GM19452 (cell line): ENCODE measurements at regions not wholly inside any gene's neighbourhood (a gene's known extent, or its start where the extent isn't known, plus 50 kb on each side); places are given as distances from the start of the nearest gene placed in this dataset.

Source experiments
- ATAC-seq: cut with Tn5 transposase; IDR thresholded peaks from one replicate; pipeline ENCODE4 v1.9.1; 2021; ENCODE audit not compliant: unreplicated experiment

DNA sequence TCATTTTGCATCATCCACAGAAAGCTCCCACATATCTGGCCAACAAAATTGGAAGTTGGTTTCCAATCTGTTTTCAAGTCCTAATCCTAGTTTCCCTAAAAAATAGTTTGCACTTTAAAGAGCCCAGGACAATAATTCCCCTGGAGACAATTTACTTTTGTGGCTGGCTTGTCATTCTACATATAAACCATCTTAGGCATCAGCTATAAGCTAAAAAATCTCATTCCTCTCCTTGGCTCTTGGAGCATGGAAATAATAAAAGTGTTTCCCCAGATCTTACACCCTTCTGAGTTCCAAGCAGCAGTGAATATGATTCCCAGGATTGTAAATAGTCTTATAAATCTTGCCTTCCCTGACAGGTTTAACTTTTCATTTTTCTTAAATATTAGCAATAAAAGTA lies 89.1 kb upstream of the NUDT4 start:
- ATAC-seq = no peak

DNA sequence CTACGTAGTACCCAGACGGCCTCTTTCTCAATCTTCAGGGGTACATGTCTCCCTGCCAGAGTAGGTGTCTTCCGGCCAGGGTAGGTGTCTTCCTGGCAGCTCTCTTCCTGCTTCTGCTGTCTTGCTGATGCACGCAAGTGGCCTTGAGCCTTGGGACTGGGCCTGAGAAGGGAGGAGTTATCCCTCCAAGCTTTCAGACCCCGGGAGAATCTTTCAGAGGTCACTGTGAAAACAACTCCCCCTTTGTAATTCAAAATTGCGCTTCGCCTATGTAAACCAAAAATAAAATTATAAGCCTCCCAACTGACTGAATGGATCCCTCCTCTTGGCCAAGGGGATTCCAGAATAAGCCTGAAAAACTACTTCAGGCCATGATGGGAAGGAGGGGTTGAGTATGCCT lies 87.3 kb upstream of the NUDT4 start:
- ATAC-seq = no peak

DNA sequence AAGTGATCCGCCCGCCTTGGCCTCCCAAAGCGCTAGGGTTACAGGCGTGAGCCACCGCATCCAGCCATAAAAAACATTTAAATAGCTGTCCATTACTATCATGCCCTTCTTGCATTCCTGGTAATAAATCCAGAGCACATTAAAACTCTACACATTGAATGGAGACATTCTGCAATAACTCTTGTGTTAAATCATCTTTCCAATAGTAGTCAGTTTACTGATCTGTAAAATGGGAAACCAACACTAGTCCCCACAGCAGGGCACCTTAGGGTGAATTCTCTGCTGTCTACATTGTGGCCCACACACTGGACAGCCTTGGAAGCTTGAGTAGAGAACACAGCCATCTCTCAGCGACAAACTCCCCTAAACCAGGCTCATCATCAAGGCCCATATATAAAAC lies 85.5 kb upstream of the NUDT4 start:
- no peak for ATAC-seq

DNA sequence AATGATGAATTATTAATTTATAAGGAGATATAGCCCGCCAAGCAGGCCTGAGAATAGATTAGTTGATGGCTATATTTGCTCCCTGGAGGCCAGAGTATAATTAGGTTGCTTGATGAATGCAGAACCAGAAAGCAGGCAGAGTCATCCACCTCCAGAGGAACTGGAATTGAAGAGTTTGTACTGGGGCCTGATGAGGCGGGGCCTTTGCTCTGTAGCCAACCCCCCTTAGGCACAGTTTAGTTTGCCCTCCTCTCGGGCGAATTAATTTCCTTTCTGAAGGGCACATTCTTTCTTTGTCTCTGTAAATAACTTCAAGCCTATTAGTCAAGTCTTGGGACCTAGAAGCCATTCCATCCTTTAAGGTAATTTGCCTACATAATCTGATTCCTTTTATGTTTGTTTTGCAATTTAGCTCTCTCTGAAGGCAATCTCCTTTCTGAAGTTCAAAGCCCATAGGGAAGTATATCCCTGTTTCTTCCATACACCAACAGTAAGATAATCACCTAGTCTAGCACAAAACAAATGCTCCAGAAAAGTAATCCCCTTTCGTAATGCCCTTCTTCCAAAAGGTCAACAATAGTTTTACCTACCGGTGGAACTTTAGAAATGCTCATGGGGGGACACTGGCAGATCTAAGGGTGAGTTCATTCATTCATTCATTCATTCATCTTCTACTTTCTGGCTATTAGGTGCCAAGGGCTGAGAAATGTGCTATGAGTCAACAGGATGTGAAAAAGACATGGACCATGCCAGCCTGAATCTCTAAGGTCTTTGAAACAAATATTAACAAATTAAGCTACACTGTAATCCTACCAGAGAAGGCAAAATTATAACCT lies 84.8 kb upstream of the NUDT4 start:
- no peak for ATAC-seq

DNA sequence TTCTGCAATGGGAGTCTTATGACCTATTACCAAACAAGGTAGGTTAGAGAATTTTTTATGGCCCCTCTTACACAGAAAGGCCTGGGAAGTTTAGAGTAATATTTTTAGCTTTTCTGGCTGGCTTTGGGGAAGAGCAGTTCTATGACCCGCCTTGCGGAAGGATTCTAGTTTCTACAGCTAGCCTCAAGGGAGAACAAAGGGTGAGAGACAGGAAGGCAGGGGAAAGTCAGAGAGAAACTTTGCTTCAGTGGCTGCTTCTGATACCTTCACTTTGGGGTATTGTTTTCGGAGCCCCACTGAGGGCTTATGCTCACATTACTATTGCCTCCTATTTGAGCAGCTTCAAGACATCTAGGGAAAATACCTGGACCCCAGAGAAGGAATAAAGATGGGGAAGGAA lies 80.7 kb upstream of the NUDT4 start:
- ATAC-seq = peak; percentile 80

DNA sequence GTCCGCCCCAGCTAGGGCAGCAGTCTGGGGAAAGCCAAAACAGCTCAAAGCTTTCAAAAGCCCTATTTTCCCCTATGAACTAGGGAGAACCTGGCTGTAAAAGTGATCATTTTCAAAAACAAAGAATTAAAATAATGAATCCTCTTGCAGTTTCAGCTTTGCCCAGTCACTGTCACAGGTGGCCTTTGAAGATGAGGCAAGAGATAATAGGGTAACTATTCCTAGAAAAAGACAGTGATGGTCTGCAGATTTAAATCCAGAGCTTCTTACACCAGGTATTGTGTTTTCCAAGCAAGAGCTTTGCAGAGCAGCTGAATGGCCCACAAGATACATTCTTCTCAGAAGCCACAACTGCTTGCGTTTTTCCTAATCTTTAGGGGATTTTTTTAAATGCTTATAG lies 80.2 kb upstream of the NUDT4 start:
- ATAC-seq = no peak

DNA sequence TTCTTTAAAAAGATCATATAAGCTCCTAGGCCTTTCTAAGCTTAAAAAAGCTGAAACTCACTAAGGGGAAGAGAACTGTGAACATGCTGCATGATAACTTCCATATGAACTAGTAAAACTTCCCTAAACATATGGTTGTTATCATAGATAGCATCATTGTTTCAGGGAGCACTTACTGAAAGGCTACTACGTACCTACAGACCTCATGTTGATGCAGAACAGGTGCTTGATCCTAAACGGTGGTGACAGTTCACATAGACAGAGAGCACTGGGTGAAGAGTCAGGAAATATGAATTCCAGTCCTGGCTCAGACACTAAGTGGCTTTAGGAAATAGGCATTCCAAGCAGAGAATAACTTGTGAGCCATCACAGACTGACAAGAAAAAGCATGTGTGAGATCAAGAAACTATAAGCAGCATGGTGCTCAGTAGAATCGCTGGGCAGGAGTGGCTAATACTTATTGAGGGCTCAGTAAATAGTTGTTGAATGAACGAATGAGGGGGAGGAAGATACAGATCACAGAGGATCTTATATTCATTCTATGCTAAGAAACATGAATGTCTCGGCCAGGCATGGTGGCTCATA lies 78.4 kb upstream of the NUDT4 start:
- ATAC-seq = no peak

DNA sequence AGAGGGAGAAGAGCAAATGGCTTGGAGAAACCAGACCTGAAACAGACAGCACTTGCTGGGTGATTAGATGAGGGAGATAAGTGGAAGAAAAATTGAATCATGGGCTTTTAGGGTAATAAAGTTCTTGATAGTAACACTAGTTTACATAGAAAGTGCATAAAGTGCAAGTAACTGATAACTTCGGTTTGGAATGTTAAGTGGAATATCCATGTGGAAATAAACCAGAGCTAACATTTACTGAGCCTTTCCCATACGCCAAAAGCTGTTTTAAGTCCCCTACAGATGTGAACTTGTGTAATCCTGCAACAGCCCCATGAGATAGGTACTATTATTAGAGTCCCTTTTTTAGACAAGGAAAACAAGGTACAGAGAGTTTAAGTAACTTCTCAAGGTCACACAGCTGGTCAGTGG lies 77.1 kb upstream of the NUDT4 start:
- ATAC-seq = no peak

DNA sequence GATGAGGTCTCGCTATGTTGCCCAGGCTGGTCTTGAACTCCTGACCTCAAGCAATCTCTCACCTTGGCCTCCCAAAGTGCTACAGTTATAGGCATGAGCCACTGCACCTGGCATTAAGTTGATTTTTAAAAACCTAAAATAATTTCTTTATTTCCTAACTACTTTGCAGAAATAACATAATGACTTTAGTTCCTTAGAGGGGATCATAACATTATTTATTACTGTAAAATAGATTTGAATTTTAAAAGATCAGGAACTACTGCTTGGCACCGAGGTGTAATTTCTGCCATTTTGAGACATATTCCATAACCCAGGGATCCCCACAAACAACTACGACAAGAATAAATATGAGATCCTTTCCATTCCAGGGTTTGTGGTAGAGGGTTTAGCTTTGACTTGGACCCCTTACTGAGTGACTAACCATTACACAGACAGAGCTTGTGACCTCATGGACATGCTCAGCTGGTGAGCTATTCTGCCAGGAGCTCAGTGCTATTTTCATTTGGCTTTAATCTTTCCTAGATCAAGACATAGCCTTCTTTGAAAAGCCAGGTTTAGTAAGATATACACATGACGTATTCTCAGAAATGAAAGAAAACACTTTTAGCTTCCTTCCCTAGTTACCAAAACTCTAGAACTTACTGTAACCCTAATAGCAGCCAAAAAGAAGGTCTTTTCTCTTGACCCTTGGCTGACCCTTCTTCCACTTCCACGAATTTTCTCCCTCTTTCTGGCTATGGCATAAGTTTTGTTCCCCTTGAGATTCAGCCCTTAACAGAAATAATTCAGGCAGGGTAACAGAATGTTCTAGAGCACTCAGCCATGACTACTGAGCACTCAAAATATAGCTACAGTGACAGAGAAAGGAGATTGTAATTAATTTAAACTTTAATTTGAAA lies 75.1 kb upstream of the NUDT4 start:
- no peak for ATAC-seq

DNA sequence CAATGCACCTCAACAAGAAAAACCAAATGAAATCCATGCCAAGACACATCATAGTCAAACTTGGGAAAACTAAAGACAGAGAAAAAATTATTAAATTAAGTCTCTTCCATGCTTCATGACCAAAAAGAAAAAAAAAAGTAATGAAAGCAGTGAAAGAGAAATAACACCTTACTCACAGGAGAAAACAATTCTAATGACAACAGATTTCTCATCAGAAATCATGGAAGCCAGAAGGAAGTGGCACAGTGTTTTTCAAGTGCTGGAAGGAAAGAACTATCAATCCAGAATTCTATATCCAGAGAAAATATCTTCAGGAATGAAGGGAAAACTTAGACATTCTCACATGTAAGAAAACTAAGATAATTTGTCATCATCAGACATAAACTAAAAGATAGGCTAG lies 71.1 kb upstream of the NUDT4 start:
- ATAC-seq = no peak

DNA sequence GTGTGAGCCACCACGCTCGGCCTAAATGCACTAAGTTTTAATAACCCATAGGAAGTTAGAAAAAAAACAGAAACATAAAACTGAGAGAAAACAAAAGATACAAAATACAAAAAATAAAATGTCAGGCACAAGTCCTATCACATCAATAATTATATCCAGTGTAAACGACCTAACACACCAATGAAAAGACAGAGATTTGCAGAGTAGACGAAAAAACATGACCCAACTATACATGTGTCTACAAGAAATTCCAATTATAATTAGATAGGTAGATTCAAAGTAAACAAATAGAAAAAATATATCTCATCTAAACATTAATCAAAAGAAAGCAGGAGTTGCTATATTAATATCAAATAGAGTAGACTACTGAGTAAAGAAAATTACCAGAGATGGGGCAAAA lies 69.4 kb upstream of the NUDT4 start:
- no peak for ATAC-seq

DNA sequence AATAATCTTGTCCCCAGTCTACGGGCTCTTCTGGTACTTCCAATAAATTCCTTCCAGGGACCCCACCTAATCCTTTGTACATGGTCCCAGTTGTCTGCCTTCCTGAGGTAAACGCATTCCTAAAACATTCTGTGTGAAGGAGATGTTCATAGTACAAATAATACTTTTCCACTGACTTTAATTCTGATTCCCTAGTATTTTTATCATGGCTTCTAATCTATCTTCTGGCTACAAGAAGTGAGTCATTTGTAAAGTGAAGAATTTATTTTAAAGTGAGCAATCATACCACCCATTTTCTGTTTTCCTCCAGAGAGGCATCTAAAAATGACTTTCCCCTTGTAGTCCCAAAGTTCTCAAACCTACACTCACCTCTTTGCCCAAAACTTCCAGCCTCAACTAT lies 65.9 kb upstream of the NUDT4 start:
- ATAC-seq = no peak

DNA sequence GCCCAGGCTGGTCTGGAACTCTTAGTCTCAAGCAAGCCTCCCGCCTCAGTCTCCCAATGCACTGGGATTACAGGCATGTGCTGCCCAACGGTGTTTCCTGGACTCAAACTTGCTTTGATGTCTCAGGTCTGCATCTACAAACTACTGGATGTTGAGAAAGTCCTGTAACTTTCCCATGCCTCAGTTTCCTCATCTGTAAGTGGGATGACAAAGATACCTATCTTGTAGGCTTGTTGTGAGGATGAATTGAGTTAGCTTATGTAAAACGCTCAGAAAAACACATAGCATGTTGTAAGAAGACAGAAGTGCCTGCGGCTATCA lies 63.6 kb upstream of the NUDT4 start:
- no peak for ATAC-seq

DNA sequence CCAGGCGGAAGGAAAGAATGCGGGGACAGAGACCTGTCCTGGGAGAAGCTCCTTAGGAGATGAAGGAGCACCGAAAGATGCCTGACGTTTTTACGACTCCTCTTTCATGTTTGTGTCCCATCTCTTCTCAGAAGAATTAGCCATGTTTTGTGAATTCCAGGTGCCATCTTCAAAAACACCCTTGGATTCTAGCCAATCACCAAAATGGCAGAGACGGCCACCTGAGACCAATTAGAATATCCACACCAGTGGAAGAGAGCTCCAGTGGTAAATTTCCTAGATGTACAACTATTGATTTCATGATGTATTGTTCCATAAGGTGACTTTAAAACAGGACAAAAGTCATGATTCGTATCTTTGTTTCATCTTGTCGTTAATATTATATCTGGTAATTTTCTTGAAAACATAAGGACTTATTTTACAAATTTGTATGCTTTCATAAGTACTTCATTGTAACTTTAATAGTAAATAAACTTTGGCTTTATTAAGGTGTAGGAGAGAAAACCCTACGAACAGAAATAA lies 62.3 kb upstream of the NUDT4 start:
- ATAC-seq = no peak

DNA sequence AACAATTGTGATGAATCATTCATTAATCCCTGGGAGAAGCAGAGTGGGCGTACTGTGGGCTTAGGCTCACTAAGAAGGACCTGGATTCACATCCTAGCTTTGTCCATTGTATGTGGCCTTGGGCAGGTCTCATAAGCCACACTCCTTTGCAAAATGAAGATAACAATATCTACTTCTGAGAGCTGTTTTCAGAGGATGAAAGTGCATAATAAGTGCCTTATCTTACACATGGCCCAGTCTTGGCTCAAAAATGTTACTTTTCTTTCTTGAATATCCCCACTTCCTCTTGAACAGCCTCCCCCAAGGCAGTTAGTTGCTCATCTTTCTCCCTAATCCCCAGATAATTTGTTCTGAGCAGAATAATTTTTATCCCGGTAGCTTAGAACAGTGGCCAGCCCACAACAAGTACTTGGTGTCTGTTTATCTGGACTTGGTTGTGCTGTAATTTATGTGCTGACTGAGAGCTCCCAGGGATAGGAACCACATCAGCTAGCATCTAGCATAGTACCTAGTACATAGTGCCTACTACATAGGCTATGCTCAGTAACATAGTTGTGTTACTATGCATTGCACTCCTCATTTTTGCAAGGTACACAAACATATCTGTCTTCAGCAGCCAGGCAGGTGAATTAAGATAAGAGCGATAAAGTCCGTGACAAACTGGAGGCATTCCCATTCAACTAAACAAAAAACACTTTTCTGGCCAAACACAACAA lies 61.7 kb upstream of the NUDT4 start:
- no peak for ATAC-seq

DNA sequence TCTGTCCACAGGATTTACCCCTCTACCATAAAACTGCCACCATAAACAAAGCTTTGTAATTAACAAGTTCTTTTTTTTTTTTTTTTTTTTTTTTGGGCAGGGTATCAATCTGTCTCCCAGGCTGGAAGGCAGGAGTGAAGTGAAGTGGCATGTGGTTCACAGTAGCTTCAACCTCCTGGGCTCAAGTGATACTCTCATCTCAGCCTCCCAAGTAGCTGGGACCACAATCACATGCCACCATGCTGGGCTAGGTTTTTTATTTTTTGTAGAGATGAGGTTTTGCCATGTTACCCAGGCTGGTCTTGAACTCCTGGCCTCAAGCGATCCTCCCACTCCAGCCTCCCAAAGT lies 61.1 kb upstream of the NUDT4 start:
- ATAC-seq = no peak

DNA sequence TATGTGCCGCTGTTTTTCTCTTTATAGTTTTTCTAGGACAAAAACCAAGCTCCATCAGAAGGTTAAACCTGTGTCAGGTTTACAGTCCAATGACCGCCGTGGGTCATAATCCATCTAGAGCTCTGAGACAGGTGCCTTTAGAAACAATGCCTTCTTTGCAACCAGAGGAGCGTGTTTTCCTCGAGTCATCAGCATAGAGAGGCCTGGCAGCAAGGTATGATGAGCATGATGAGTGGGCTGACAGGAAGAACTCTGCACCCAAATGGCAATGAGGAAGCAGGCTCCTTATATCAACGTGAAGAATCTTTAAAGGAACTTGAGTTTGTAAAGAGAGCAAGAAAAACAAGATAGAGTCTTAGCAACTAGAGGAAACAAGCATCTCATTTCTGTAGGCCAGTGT lies 60.5 kb upstream of the NUDT4 start:
- no peak for ATAC-seq

DNA sequence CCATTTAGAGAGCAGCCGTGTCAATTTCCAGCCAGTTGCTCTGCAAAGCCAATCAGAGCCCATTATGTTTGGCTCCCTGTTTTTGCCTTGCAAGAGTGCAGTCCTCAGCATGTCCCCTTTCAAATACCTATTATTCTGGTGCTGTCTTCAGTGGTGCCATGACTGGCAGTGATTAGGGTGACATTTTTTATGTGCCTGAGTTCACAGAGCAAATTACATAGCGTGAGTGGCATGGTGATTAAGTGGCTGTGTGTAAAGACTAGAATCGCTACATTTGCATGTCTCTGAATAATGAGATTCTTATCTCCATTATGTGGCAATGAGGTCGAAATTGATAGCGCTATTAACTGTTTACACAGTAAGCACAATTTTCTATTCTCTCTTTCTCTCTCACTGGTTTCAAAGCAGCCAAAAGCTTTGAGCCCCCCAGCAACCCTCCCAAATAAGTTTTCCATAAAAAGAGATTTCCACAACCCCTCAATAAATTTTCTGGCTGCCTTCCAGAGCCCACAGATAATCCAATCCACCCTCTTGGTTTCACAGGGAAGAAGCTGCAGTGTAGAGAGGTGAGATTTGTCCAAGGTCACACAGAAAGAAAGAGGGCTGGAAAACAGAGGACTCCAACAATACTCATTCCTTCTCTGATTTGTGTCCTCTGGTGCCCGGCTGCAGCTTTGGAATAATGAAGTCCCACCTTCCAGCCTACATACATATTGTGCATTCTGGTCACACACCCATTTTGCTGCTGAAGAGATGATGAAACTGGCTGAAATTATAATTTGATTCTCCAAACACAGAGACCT lies 58.8 kb upstream of the NUDT4 start:
- no peak for ATAC-seq

DNA sequence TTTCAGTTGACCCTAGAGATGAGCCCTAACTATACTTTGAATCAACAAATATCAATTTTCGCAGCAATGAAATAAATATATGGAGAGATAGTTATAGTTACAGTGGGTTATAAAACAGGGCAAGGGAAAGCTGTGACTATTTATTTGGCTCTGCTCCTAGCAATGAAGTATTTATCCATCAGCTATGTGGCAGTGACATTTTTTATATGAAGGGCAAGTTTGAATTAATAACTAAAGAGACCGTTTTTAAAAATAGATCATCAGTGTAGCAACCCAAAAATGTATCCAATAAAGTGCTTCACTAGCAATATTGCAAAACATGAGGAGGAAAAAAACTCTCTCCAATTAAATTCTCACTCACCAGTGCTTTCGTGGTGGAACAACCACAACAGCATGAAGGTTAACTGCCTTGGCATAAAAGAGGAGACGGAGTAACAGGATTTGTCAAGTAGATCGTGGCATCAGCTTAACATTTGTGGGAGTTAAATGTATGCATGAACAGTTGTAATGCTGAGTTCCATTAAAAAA lies 58.1 kb upstream of the NUDT4 start:
- no peak for ATAC-seq

DNA sequence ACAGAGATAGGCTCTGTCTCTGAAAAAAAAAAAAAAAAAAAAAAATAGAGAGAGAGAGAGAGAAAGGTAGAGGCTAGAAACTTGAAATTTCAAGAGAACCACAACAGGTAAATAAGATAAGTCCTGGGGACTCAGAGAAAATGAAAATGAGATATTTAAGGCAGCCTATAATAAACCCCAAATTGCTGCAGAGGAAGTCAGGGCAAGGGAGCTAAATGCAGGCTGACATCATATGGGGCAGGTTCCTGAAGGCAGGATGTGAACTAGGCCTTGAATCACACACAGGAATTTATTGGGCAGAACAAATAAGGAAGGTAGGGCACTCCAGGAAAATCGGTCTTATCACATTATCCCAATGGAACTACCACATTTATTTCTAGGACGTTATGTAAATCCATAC lies 54.9 kb upstream of the NUDT4 start:
- ATAC-seq = no peak
